OCI-LY1 (cell line): ENCODE measurements at regions not wholly inside any gene's neighbourhood (a gene's known extent, or its start where the extent isn't known, plus 50 kb on each side); places are given as distances from the start of the nearest gene placed in this dataset.

Experiments used
- CTCF ChIP-seq: fragments of 200-600 bp; sonication (generic), shearing (Covaris generic); IDR thresholded peaks from 2 replicates; pipeline ENCODE4 v1.5.1; 2017; ENCODE audit warnings: mild to moderate bottlenecking, antibody characterized with exemption, low read length, moderate library complexity, mixed read lengths
- EZH2 ChIP-seq: fragments of 200-600 bp; sonication (generic), shearing (Covaris generic); IDR thresholded peaks from 2 replicates; pipeline ENCODE4 v1.8.0; 2017; ENCODE audit warnings: borderline replicate concordance, mixed run types, mild to moderate bottlenecking, antibody characterized with exemption, low read length, moderate library complexity, mixed read lengths

- TF ChIP-seq CTCF = no peak
- TF ChIP-seq EZH2 = no peak
These were observed 285.7 kb upstream of the ADRA1B start for GRCh38 chr5:159630545-159630944.
